T1000 (cell line): ENCODE measurements at regions not wholly inside any gene's neighbourhood (a gene's known extent, or its start where the extent isn't known, plus 50 kb on each side); places are given as distances from the start of the nearest gene placed in this dataset.
"Not testable (repeated sequence)": the region's sequence is repeated elsewhere in the genome, so short reads cannot be mapped to it uniquely, and the experiment has no call there.

Experiments
- DNase-seq: peaks from one replicate; lab custom pipeline; 2025; ENCODE audit warnings: mixed read lengths; lab: John Stamatoyannopoulos, UW

- DNase-seq = not testable (repeated sequence)
Observed at GRCh38 chrX:67475259-67475658, 68.6 kb upstream of the AR start.

- no peak for DNase-seq
Observed at GRCh38 chrX:67480789-67481188, 63.0 kb upstream of the AR start.
